OCI-LY7 (cell line): ENCODE measurements at regions not wholly inside any gene's neighbourhood (a gene's known extent, or its start where the extent isn't known, plus 50 kb on each side); places are given as distances from the start of the nearest gene placed in this dataset.
"Not testable (repeated sequence)": the region's sequence is repeated elsewhere in the genome, so short reads cannot be mapped to it uniquely, and the experiment has no call there.

Source experiments
- BruUV-seq: library from RNA; stranded (reverse); fragments of 400-500 nt; replicated peaks from 2 replicates; lab custom pipeline; 2021; lab: Mats Ljungman, UMichigan
- CTCF ChIA-PET: fragments of 300-600 bp; sonication (Branson Sonifier 250); formaldehyde crosslinking; loops from one replicate; lab custom pipeline; 2022; ENCODE audit warnings: antibody characterized with exemption; ENCODE audit not compliant: unreplicated experiment; lab: Charles Lee
- POLR2A ChIA-PET: fragments of 300-600 bp; sonication (Branson Sonifier 250); formaldehyde crosslinking; loops from one replicate; lab custom pipeline; 2022; ENCODE audit warnings: antibody characterized with exemption; lab: Charles Lee
- DNase-seq: peaks from one replicate; pipeline ENCODE4 v3.0.0-alpha.2; 2015; ENCODE audit warnings: low spot score
- H2AFZ ChIP-seq: fragments of 200-600 bp; sonication (generic), shearing (Covaris generic); 2 replicates; pipeline ENCODE4 v1.6.1; 2014; ENCODE audit warnings: mild to moderate bottlenecking, antibody characterized with exemption, low read length, moderate library complexity
- H3K27ac ChIP-seq: fragments of 200-600 bp; sonication (generic); 2 replicates; pipeline ENCODE4 v1.5.1; 2014; ENCODE audit warnings: mixed run types, low read depth, mild to moderate bottlenecking, moderate library complexity, low read length, inconsistent platforms; ENCODE audit not compliant: poor library complexity, severe bottlenecking
- H3K36me3 ChIP-seq: fragments of 200-600 bp; sonication (generic); 2 replicates; pipeline ENCODE4 v1.6.1; 2014; ENCODE audit warnings: mild to moderate bottlenecking, antibody characterized with exemption, low read length, moderate library complexity, mixed read lengths; ENCODE audit not compliant: insufficient read depth
- H3K4me1 ChIP-seq: fragments of 200-600 bp; sonication (generic); 2 replicates; pipeline ENCODE4 v1.5.1; 2014; ENCODE audit warnings: mild to moderate bottlenecking, low read length; ENCODE audit not compliant: insufficient read depth, poor library complexity, severe bottlenecking
- H3K4me2 ChIP-seq: fragments of 200-600 bp; sonication (generic); 2 replicates; pipeline ENCODE4 v1.6.1; 2014; ENCODE audit warnings: mild to moderate bottlenecking, low read length
- H3K4me3 ChIP-seq: fragments of 200-600 bp; sonication (generic); 2 replicates; pipeline ENCODE4 v1.5.1; 2014; ENCODE audit warnings: mild to moderate bottlenecking, low read depth, low read length; ENCODE audit not compliant: poor library complexity, severe bottlenecking
- H3K79me2 ChIP-seq: fragments of 200-600 bp; sonication (generic); 2 replicates; pipeline ENCODE4 v1.6.1; 2016; ENCODE audit warnings: low read depth, mild to moderate bottlenecking, low read length, moderate library complexity, mixed read lengths; ENCODE audit not compliant: insufficient read depth
- H3K9me2 ChIP-seq: fragments of 200-600 bp; sonication (generic); 2 replicates; pipeline ENCODE4 v1.6.1; 2016; ENCODE audit warnings: mild to moderate bottlenecking, low read length, mixed read lengths; ENCODE audit not compliant: insufficient read depth
- H3K9me3 ChIP-seq: fragments of 200-600 bp; sonication (generic); 2 replicates; pipeline ENCODE4 v1.6.1; 2014; ENCODE audit warnings: mild to moderate bottlenecking, mixed run types, low read length, mixed read lengths
- H4K20me1 ChIP-seq: fragments of 200-600 bp; sonication (generic); 2 replicates; pipeline ENCODE4 v1.6.1; 2014; ENCODE audit warnings: mild to moderate bottlenecking, antibody characterized with exemption, low read length, moderate library complexity, mixed read lengths; ENCODE audit not compliant: insufficient read depth
- CTCF ChIP-seq: fragments of 200-600 bp; sonication (generic); conservative IDR thresholded peaks from 2 replicates; pipeline ENCODE4 v1.5.1; 2014; ENCODE audit warnings: mild to moderate bottlenecking, antibody characterized with exemption, low read length, moderate library complexity, mixed read lengths
- EZH2phosphoT487 ChIP-seq: fragments of 200-600 bp; sonication (generic); IDR thresholded peaks from 2 replicates; pipeline ENCODE4 v1.6.1; 2018; ENCODE audit warnings: low read depth, borderline replicate concordance, mild to moderate bottlenecking, mixed run types, antibody characterized with exemption, low read length, moderate library complexity, mixed read lengths
- intact Hi-C: fragments of 100-400 bp; cut with micrococcal nuclease; formaldehyde crosslinking; loops from one replicate; pipeline ENCODE4 v1.10.0; 2022; ENCODE audit not compliant: unreplicated experiment

DNA sequence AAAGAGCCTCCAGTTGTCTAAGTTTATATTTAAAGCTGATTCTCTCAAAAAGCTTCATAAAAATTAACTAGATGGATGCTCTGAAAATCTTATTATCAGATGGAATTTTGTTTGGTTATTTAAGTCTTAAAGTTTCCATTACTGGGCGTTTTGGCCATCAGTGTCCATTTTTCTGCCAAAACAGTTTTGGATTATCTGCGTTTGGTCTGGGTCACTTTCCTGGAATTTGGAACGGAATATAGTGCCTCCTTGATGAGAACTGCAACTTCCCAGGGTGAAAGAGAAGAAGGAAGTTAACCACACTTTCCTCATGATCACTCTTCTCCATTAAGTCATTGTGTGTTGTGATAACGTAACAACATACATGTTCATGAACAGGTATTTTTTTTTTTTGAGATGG lies 764.9 kb upstream of the AUTS2 start:
- Histone ChIP-seq H4K20me1 (no peaks in the 10 kb centered on the region), H2AFZ (no peak overlapping the region), H3K4me1 (no peaks in the 10 kb centered on the region), H3K27ac (no peak overlapping the region), H3K9me2 (no peaks in the 10 kb centered on the region), H3K4me3 (no peak overlapping the region), H3K4me2 (no peak overlapping the region), H3K36me3 (no peaks in the 10 kb centered on the region), H3K9me3 (no peaks in the 10 kb centered on the region), H3K79me2 (no peaks in the 10 kb centered on the region)
- no peak for DNase-seq
- intact Hi-C loops = no loop called here
- CTCF ChIA-PET = no interaction called here
- POLR2A ChIA-PET = no interaction called here
- TF ChIP-seq CTCF = no peak
- TF ChIP-seq EZH2phosphoT487 = no peak
- BruUV-seq = no TSS peak

GRCh38 chr7:68839014-68839413 lies 759.3 kb upstream of the AUTS2 start:
- intact Hi-C loops = no loop called here
- Histone ChIP-seq H3K4me3 (no peak overlapping the region), H3K9me2 (no peaks in the 10 kb centered on the region), H2AFZ (no peak overlapping the region), H3K36me3 (no peaks in the 10 kb centered on the region), H3K79me2 (no peaks in the 10 kb centered on the region), H3K4me2 (no peak overlapping the region), H4K20me1 (no peaks in the 10 kb centered on the region), H3K27ac (no peak overlapping the region), H3K4me1 (no peaks in the 10 kb centered on the region), H3K9me3 (no peaks in the 10 kb centered on the region)
- DNase-seq = no peak
- POLR2A ChIA-PET = interaction anchor here (1.3 kb wide), 1 partner anchor 10 kb away, joined by 3 read pairs; no protein-coding TSS in a partner anchor
- no TSS peak for BruUV-seq
- CTCF ChIA-PET = no interaction called here
- no peak for TF ChIP-seq EZH2phosphoT487
- no peak for TF ChIP-seq CTCF

GRCh38 chr7:68840991-68841390 lies 757.3 kb upstream of the AUTS2 start:
- POLR2A ChIA-PET = no interaction called here
- Histone ChIP-seq H4K20me1 (no peaks in the 10 kb centered on the region), H3K4me2 (no peak overlapping the region), H3K4me3 (no peak overlapping the region), H3K4me1 (no peaks in the 10 kb centered on the region), H3K9me2 (no peaks in the 10 kb centered on the region), H3K9me3 (no peaks in the 10 kb centered on the region), H3K27ac (no peak overlapping the region), H2AFZ (no peak overlapping the region), H3K36me3 (no peaks in the 10 kb centered on the region), H3K79me2 (no peaks in the 10 kb centered on the region)
- CTCF ChIA-PET = no interaction called here
- TF ChIP-seq EZH2phosphoT487 = no peak
- no peak for DNase-seq
- intact Hi-C loops = no loop called here
- BruUV-seq = no TSS peak

DNA sequence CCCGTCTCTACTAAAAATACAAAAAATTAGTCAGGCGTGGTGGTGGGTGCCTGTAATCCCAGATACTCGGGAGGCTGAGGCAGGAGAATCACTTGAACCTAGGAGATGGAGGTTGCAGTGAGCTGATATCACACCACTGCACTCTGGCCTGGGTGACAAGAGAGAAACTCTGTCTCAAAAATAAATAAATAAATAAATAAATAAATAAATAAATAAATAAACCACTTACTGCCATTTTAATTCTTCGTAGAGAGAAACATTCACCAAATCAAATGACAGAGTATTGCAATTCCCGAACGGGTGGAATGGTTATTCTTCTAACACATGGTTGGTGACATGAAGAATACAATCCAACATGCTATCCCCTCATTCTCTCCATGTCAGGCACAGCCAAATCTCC lies 754.3 kb upstream of the AUTS2 start:
- H3K9me2 ChIP-seq, POLR2A ChIA-PET, H3K79me2 ChIP-seq, H3K27ac ChIP-seq, H3K4me2 ChIP-seq, BruUV-seq, H3K4me1 ChIP-seq, H3K9me3 ChIP-seq, H2AFZ ChIP-seq, H4K20me1 ChIP-seq, H3K4me3 ChIP-seq, CTCF ChIA-PET, H3K36me3 ChIP-seq, intact Hi-C loops, DNase-seq: not testable (repeated sequence)
